ENCODE measurements at regions not wholly inside any gene's neighbourhood (a gene's known extent, or its start where the extent isn't known, plus 50 kb on each side); places are given as distances from the start of the nearest gene placed in this dataset.

- TF ChIP-seq GATA2 (IDR thresholded peaks at IDR 0.05; ENCODE audit: low read depth, low read length), result no peak
- TF ChIP-seq GATA3 (IDR thresholded peaks at IDR 0.05; ENCODE audit: low read depth, low read length), result no peak
Observed at GRCh38 chr22:47245786-47246185, 483.3 kb downstream of the TBC1D22A start.
